HepG2 (cell line): ENCODE measurements at regions not wholly inside any gene's neighbourhood (a gene's known extent, or its start where the extent isn't known, plus 50 kb on each side); places are given as distances from the start of the nearest gene placed in this dataset.

Source experiments
- ATAC-seq: fragments of 200-7000 bp; cut with Tn5 transposase; 3 replicates; pipeline ENCODE4 v1.9.1; 2020; ENCODE audit warnings: mild to moderate bottlenecking, moderate library complexity
- BruUV-seq: library from RNA; stranded (reverse); fragments of 400-500 nt; replicated peaks from 2 replicates; lab custom pipeline; 2021; lab: Mats Ljungman, UMichigan
- CTCF ChIA-PET: fragments of 300-600 bp; formaldehyde crosslinking; extraction: SDS; loops from one replicate; lab custom pipeline; 2021; ENCODE audit warnings: low total read pairs, inconsistent platforms, low intra/inter-chr PET ratio; lab: Yijun Ruan, JAX
- POLR2A ChIA-PET: fragments of 350-600 bp; sonication (Branson Sonifier 250); formaldehyde crosslinking; loops from one replicate; lab custom pipeline; 2020; ENCODE audit warnings: antibody characterized with exemption, inconsistent platforms; lab: Yijun Ruan, JAX
- DNase-seq: peaks from one replicate; pipeline ENCODE4 v3.0.0-alpha.2; 2015; ENCODE audit warnings: low spot score
- FAIRE-seq: peaks from 3 replicates; lab custom pipeline; 2011; peaks lifted over from hg19 to GRCh38; lab: Jason Lieb, UNC
- H2AFZ ChIP-seq: one replicate; pipeline ENCODE4 v1.6.1; 2011; ENCODE audit warnings: low read length, inconsistent platforms
- H3K27ac ChIP-seq: fragments of 300-600 bp; 3 replicates; pipeline ENCODE4 v1.8.0; 2011; ENCODE audit warnings: mixed run types, mild to moderate bottlenecking, mixed read lengths, low read length, inconsistent platforms; ENCODE audit not compliant: insufficient read depth; ENCODE audit errors: extremely low read length
- H3K27me3 ChIP-seq, 2 experiments: fragments of 200-600 bp in 1 of 2; 2 replicates in 1 of 2; 3 replicates in 1 of 2; pipeline versions ENCODE4 v1.6.0 to v1.8.0; 2011; ENCODE audit warnings: low read length in 2 of 2, mild to moderate bottlenecking in 2 of 2, moderate library complexity in 2 of 2, inconsistent platforms in 1 of 2; ENCODE audit not compliant: insufficient read depth in 2 of 2, control insufficient read depth in 1 of 2
- H3K36me3 ChIP-seq, 2 experiments: fragments of 200-600 bp in 1 of 2; replicated peaks in 1 of 2; 2 replicates in 1 of 2; 3 replicates in 1 of 2; pipeline versions ENCODE4 v1.5.1 to v1.8.0; 2011; ENCODE audit warnings: low read length in 2 of 2, inconsistent platforms in 1 of 2; ENCODE audit not compliant: insufficient read depth in 2 of 2, control insufficient read depth in 1 of 2
- H3K4me1 ChIP-seq: 2 replicates; pipeline ENCODE4 v1.5.1; 2012; ENCODE audit warnings: low read length, inconsistent platforms; ENCODE audit not compliant: insufficient read depth
- H3K4me2 ChIP-seq: 2 replicates; pipeline ENCODE4 v1.6.0; 2011; ENCODE audit warnings: low read depth, low read length, inconsistent platforms
- H3K4me3 ChIP-seq, 3 experiments: fragments of 200-600 bp in 1 of 3; sonication (generic), shearing (Covaris generic) in 1 of 3; replicated peaks in 1 of 3; 2 replicates each; pipeline ENCODE4 v1.5.1; 2011 to 2016; ENCODE audit warnings: low read length in 3 of 3, inconsistent platforms in 2 of 3, low read depth in 2 of 3, mild to moderate bottlenecking in 2 of 3, control low read depth in 1 of 3, mixed read lengths in 1 of 3; ENCODE audit not compliant: insufficient read depth in 1 of 3
- H3K79me2 ChIP-seq: one replicate; pipeline ENCODE4 v1.6.1; 2011; ENCODE audit warnings: low read length, inconsistent platforms; ENCODE audit not compliant: insufficient read depth
- H3K9ac ChIP-seq: 2 replicates; pipeline ENCODE4 v1.6.0; 2011; ENCODE audit warnings: mild to moderate bottlenecking, low read depth, low read length, inconsistent platforms; ENCODE audit not compliant: insufficient read depth
- H3K9me3 ChIP-seq: 2 replicates; pipeline ENCODE4 v1.5.1; 2012; ENCODE audit warnings: mild to moderate bottlenecking, low read length
- H4K20me1 ChIP-seq: 2 replicates; pipeline ENCODE4 v1.6.0; 2011; ENCODE audit warnings: inconsistent platforms, mild to moderate bottlenecking, low read length, moderate library complexity; ENCODE audit not compliant: insufficient read depth
- CENPT ChIP-seq: sonication (generic); formaldehyde crosslinking; IDR thresholded peaks from 2 replicates; pipeline ENCODE4 v1.8.0; 2022; ENCODE audit warnings: low read depth, mild to moderate bottlenecking, moderate library complexity, missing genetic modification reagents
- KDM5B ChIP-seq: sonication (generic); formaldehyde crosslinking; IDR thresholded peaks from 2 replicates; pipeline ENCODE4 v1.4.0; 2020; ENCODE audit warnings: missing genetic modification reagents, mild to moderate bottlenecking, borderline replicate concordance
- MAFG ChIP-seq: sonication (generic); formaldehyde crosslinking; IDR thresholded peaks from 2 replicates; pipeline ENCODE4 v1.5.1; 2020; ENCODE audit warnings: mild to moderate bottlenecking, missing genetic modification reagents
- MIER2 ChIP-seq: IDR thresholded peaks from 2 replicates; pipeline ENCODE4 v1.6.1; 2016; ENCODE audit warnings: missing biosample characterization, missing genetic modification reagents
- MTA1 ChIP-seq: sonication (generic); formaldehyde crosslinking; IDR thresholded peaks from 2 replicates; pipeline ENCODE4 v1.4.0; 2020; ENCODE audit warnings: missing genetic modification reagents, mild to moderate bottlenecking, borderline replicate concordance
- NBN ChIP-seq: fragments of 450-650 bp; conservative IDR thresholded peaks from 2 replicates; pipeline ENCODE4 v1.6.1; 2017
- NR2C2 ChIP-seq: sonication (generic); formaldehyde crosslinking; IDR thresholded peaks from 2 replicates; pipeline ENCODE4 v1.4.0; 2020; ENCODE audit warnings: missing genetic modification reagents, mild to moderate bottlenecking, moderate library complexity, borderline replicate concordance
- PHF20 ChIP-seq: sonication (generic); formaldehyde crosslinking; IDR thresholded peaks from 2 replicates; pipeline ENCODE4 v1.5.0; 2020; ENCODE audit warnings: mild to moderate bottlenecking, missing genetic modification reagents
- SAFB2 ChIP-seq: sonication (generic); formaldehyde crosslinking; IDR thresholded peaks from 2 replicates; pipeline ENCODE4 v1.5.1; 2020; ENCODE audit warnings: missing genetic modification reagents, low read depth, mild to moderate bottlenecking, borderline replicate concordance
- SALL1 ChIP-seq: sonication (generic); formaldehyde crosslinking; IDR thresholded peaks from 2 replicates; pipeline ENCODE4 v1.8.0; 2022; ENCODE audit warnings: mild to moderate bottlenecking, missing genetic modification reagents
- SP5 ChIP-seq: IDR thresholded peaks from 2 replicates; pipeline ENCODE4 v1.6.1; 2016; ENCODE audit warnings: low read depth, borderline replicate concordance
- THRA ChIP-seq: sonication (generic); formaldehyde crosslinking; IDR thresholded peaks from 2 replicates; pipeline ENCODE4 v1.4.0; 2020; ENCODE audit warnings: missing genetic modification reagents, borderline replicate concordance
- ZFP36L1 ChIP-seq: sonication (generic); formaldehyde crosslinking; IDR thresholded peaks from 2 replicates; pipeline ENCODE4 v1.8.0; 2022; ENCODE audit warnings: mild to moderate bottlenecking, missing genetic modification reagents, moderate library complexity
- ZFP62 ChIP-seq: sonication (generic); formaldehyde crosslinking; IDR thresholded peaks from 2 replicates; pipeline ENCODE4 v1.4.0; 2020; ENCODE audit warnings: missing genetic modification reagents
- ZFX ChIP-seq: sonication (generic); formaldehyde crosslinking; IDR thresholded peaks from 2 replicates; pipeline ENCODE4 v1.4.0; 2020; ENCODE audit warnings: mild to moderate bottlenecking, low read depth, missing genetic modification reagents, moderate library complexity
- ZNF552 ChIP-seq: sonication (generic); formaldehyde crosslinking; IDR thresholded peaks from 2 replicates; pipeline ENCODE4 v1.9.0; 2022; ENCODE audit warnings: missing genetic modification reagents, mild to moderate bottlenecking, borderline replicate concordance
- ZNF709 ChIP-seq: sonication (generic); formaldehyde crosslinking; IDR thresholded peaks from 2 replicates; pipeline ENCODE4 v1.5.0; 2020; ENCODE audit warnings: mild to moderate bottlenecking, missing genetic modification reagents
- ZNF761 ChIP-seq: sonication (generic); formaldehyde crosslinking; conservative IDR thresholded peaks from 2 replicates; pipeline ENCODE4 v1.4.0; 2020; ENCODE audit warnings: mild to moderate bottlenecking, missing genetic modification reagents
- WGBS: methylation state at CpG from one replicate; pipeline ENCODE4 v1.1.6; 2017; ENCODE audit warnings: low lambda C conversion rate; 5-methylcytosine and 5-hydroxymethylcytosine counted together
- in situ Hi-C: cut with HindIII; loops from 2 replicates; pipeline ENCODE4 v1.10.0; 2017; ENCODE audit warnings: low pct_unique_long_range_greater_than_20kb; ENCODE audit not compliant: extremely low pct_ligation_motif_present
- intact Hi-C: fragments of 100-400 bp; cut with micrococcal nuclease; formaldehyde crosslinking; loops from one replicate; pipeline ENCODE4 v1.10.0; 2022; ENCODE audit not compliant: unreplicated experiment
- TF ChIP-seq, protein P1 (sequence below): sonication (generic); formaldehyde crosslinking; IDR thresholded peaks from 2 replicates; pipeline ENCODE4 v1.5.0; 2020; ENCODE audit warnings: missing genetic modification reagents

GRCh38 chr9:1951446-1951845 is 63.7 kb upstream of the SMARCA2 start (continued):
- TF ChIP-seq ZNF761: no peak
- no peak for TF ChIP-seq ZFP62 (CRISPR knock-in tag)
- TF ChIP-seq KDM5B (CRISPR knock-in tag): no peak
- TF ChIP-seq CENPT (CRISPR knock-in tag): no peak

DNA sequence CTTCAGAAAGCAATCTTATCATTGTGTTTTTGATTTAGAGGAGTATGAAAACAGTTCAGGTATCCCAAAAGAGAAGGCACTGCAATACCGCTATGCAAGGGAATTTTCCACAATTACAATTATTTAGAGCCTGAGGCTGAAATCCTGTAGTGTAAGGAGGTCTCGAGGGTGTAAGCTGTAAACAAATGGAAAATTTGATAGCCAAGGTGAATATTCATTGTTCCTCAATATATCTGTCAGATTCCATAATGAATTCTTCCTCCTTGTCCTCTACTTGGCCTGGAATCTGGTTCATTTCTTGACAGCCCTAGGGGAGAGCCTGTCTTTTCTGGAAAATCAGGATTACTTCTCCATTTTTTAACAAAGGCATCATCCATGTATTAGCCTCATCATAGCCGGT is 63.1 kb upstream of the SMARCA2 start:
- ATAC-seq (no peak), FAIRE-seq (no peak)
- in situ Hi-C loops: no loop called here

DNA sequence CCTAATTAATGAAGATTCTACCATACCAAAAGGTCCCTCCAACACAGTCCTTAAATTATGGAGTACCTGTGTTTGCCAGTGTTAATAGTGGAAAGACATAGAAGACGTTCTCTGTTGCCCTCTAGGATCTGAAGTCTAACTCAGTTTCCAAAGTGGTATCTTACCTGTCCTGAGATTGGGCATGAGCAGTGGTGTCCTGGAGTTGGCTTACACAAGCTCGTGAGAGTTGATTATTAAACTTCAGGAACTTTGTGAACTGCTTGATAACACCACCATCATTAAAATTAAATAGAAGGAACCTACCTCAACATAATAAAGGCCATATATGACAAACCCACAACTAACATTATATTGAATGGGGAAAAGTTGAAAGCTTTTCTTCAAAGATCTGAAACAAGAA is 60.9 kb upstream of the SMARCA2 start:
- H3K9me3 ChIP-seq: no peaks in the 10 kb centered on the region
- DNase-seq (no peak), FAIRE-seq (no peak), ATAC-seq (no peak)
- no peak overlapping the region for H3K27ac ChIP-seq
- WGBS: 0% methylated on average over 2 of the region's 2 CpGs
- in situ Hi-C loops: no loop called here
- intact Hi-C loops: no loop called here
- H3K4me2 ChIP-seq: no peak overlapping the region
- CTCF ChIA-PET: no interaction called here
- no peak overlapping the region for H3K9ac ChIP-seq
- no peaks in the 10 kb centered on the region for H3K79me2 ChIP-seq
- H4K20me1 ChIP-seq: no peaks in the 10 kb centered on the region
- peaks cover 0 to 5% of the 10 kb centered on the region in 2 experiments; a peak in 1 of 5 replicates for H3K27me3 ChIP-seq
- H2AFZ ChIP-seq: no peak overlapping the region
- BruUV-seq: no TSS peak
- no peak overlapping the region for H3K4me3 ChIP-seq
- H3K36me3 ChIP-seq: no peaks in the 10 kb centered on the region
- POLR2A ChIA-PET: no interaction called here
- H3K4me1 ChIP-seq: no peaks in the 10 kb centered on the region
- TF ChIP-seq NR2C2 (CRISPR knock-in tag) (no peak), SP5 (no peak), ZNF552 (no peak), NBN (no peak), SAFB2 (CRISPR knock-in tag) (no peak), THRA (CRISPR knock-in tag) (no peak), PHF20 (no peak)
- TF ChIP-seq, protein P1, sequence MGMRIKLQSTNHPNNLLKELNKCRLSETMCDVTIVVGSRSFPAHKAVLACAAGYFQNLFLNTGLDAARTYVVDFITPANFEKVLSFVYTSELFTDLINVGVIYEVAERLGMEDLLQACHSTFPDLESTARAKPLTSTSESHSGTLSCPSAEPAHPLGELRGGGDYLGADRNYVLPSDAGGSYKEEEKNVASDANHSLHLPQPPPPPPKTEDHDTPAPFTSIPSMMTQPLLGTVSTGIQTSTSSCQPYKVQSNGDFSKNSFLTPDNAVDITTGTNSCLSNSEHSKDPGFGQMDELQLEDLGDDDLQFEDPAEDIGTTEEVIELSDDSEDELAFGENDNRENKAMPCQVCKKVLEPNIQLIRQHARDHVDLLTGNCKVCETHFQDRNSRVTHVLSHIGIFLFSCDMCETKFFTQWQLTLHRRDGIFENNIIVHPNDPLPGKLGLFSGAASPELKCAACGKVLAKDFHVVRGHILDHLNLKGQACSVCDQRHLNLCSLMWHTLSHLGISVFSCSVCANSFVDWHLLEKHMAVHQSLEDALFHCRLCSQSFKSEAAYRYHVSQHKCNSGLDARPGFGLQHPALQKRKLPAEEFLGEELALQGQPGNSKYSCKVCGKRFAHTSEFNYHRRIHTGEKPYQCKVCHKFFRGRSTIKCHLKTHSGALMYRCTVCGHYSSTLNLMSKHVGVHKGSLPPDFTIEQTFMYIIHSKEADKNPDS (CRISPR knock-in tag): no peak

More for the DNA sequence above, 63.1 kb upstream of the SMARCA2 start:
- no TSS peak for BruUV-seq
- Histone ChIP-seq H3K27me3 (peaks cover 0 to 5% of the 10 kb centered on the region in 2 experiments; a peak in 1 of 5 replicates), H3K4me1 (no peaks in the 10 kb centered on the region), H3K4me3 (no peak overlapping the region), H3K4me2 (no peak overlapping the region), H3K27ac (no peak overlapping the region), H3K9ac (no peak overlapping the region), H3K79me2 (no peaks in the 10 kb centered on the region), H2AFZ (no peak overlapping the region), H4K20me1 (no peaks in the 10 kb centered on the region), H3K9me3 (no peaks in the 10 kb centered on the region), H3K36me3 (no peaks in the 10 kb centered on the region)
- intact Hi-C loops: no loop called here
- DNase-seq: no peak
- TF ChIP-seq ZFX (CRISPR knock-in tag): no peak
- TF ChIP-seq MTA1 (CRISPR knock-in tag): no peak
- TF ChIP-seq ZNF709 (CRISPR knock-in tag): no peak
- no peak for TF ChIP-seq ZFP36L1 (CRISPR knock-in tag)
- no peak for TF ChIP-seq MAFG (CRISPR knock-in tag)
- TF ChIP-seq MIER2 (CRISPR knock-in tag): no peak
- no peak for TF ChIP-seq SALL1 (CRISPR knock-in tag)
- WGBS: 6% methylated on average over 3 of the region's 3 CpGs
- POLR2A ChIA-PET: no interaction called here
- CTCF ChIA-PET: no interaction called here
